HCT116 (cell line): ENCODE measurements at regions not wholly inside any gene's neighbourhood (a gene's known extent, or its start where the extent isn't known, plus 50 kb on each side); places are given as distances from the start of the nearest gene placed in this dataset.

Experiments
- ATAC-seq: fragments of 200-7000 bp; cut with Tn5 transposase; 2 replicates; pipeline ENCODE4 v1.9.1; 2020; ENCODE audit warnings: mild to moderate bottlenecking, moderate library complexity
- BruUV-seq: library from RNA; stranded (reverse); fragments of 400-500 nt; replicated peaks from 2 replicates; lab custom pipeline; 2021; lab: Mats Ljungman, UMichigan
- CTCF ChIA-PET: fragments of 300-600 bp; sonication (Branson Sonifier 250); formaldehyde crosslinking; loops from one replicate; lab custom pipeline; 2021; ENCODE audit warnings: antibody characterized with exemption; lab: Charles Lee
- POLR2A ChIA-PET: fragments of 300-600, 350-600 bp; sonication (Branson Sonifier 250); formaldehyde crosslinking; loops from one replicate; lab custom pipeline; 2021; ENCODE audit warnings: antibody characterized with exemption; lab: Charles Lee
- RAD21 ChIA-PET, 2 experiments: fragments of 300-600 bp; sonication (Branson Sonifier 250); formaldehyde crosslinking; loops; one replicate each; lab custom pipeline; 2023; ENCODE audit warnings: low total read pairs in 2 of 2; ENCODE audit not compliant: uncharacterized antibody in 2 of 2, unreplicated experiment in 2 of 2, low non-redundant PET in 1 of 2; lab: Charles Lee
- DNase-seq: peaks from one replicate; pipeline ENCODE4 v3.0.0-alpha.2; 2010; ENCODE audit warnings: low read depth, low spot score
- H2AFZ ChIP-seq: fragments of 200-600 bp; shearing (Covaris generic), sonication (generic); 2 replicates; pipeline ENCODE4 v1.6.1; 2017; ENCODE audit warnings: low read depth, mixed run types, mixed read lengths, antibody characterized with exemption, low read length; ENCODE audit not compliant: poor library complexity, severe bottlenecking
- H3K27ac ChIP-seq: 2 replicates; pipeline ENCODE4 v1.5.1; 2012; ENCODE audit warnings: low read depth, low read length
- H3K27me3 ChIP-seq: fragments of 200-600 bp; sonication (generic); 2 replicates; pipeline ENCODE4 v1.6.1; 2016; ENCODE audit warnings: mixed run types, low read length, mixed read lengths; ENCODE audit not compliant: insufficient read depth
- H3K36me3 ChIP-seq, 2 experiments: fragments of 200-500 bp in 1 of 2; fragments of 200-600 bp in 1 of 2; sonication (Bioruptor generic) in 1 of 2; sonication (generic) in 1 of 2; 2 replicates each; pipeline versions ENCODE4 v1.5.1 to v1.6.1; 2014 to 2016; ENCODE audit warnings: low read length in 2 of 2, inconsistent platforms in 1 of 2, mixed read lengths in 1 of 2, mixed run types in 1 of 2; ENCODE audit not compliant: insufficient read depth in 2 of 2, control insufficient read depth in 1 of 2
- H3K4me1 ChIP-seq, 2 experiments: fragments of 200-600 bp in 1 of 2; sonication (generic) in 1 of 2; 2 replicates each; pipeline versions ENCODE4 v1.5.1 to v1.6.1; 2012 to 2017; ENCODE audit warnings: low read length in 2 of 2, inconsistent platforms in 1 of 2, mild to moderate bottlenecking in 1 of 2, mixed read lengths in 1 of 2, mixed run types in 1 of 2, moderate library complexity in 1 of 2; ENCODE audit not compliant: insufficient read depth in 2 of 2, control insufficient read depth in 1 of 2
- H3K4me2 ChIP-seq: fragments of 200-600 bp; sonication (generic); 2 replicates; pipeline ENCODE4 v1.6.1; 2017; ENCODE audit warnings: mixed run types, low read length, mixed read lengths
- H3K4me3 ChIP-seq, 2 experiments: fragments of 200-600 bp in 1 of 2; sonication (generic) in 1 of 2; replicated peaks in 1 of 2; 2 replicates each; pipeline ENCODE4 v1.5.1; 2011 to 2016; ENCODE audit warnings: low read length in 2 of 2, control low read depth in 1 of 2, low read depth in 1 of 2, mild to moderate bottlenecking in 1 of 2, mixed read lengths in 1 of 2, mixed run types in 1 of 2
- H3K79me2 ChIP-seq: fragments of 200-600 bp; sonication (generic); 2 replicates; pipeline ENCODE4 v1.6.1; 2017; ENCODE audit warnings: mild to moderate bottlenecking, mixed run types, low read length, moderate library complexity, mixed read lengths; ENCODE audit not compliant: insufficient read depth
- H3K9ac ChIP-seq: fragments of 200-600 bp; sonication (generic); 2 replicates; pipeline ENCODE4 v1.6.1; 2016; ENCODE audit warnings: low read length, mixed read lengths
- H3K9me2 ChIP-seq: fragments of 200-600 bp; sonication (generic), shearing (Covaris generic); 2 replicates; pipeline ENCODE4 v1.6.1; 2017; ENCODE audit warnings: mixed run types, mild to moderate bottlenecking, moderate library complexity; ENCODE audit not compliant: insufficient read depth
- H3K9me3 ChIP-seq, 2 experiments: fragments of 200-500 bp in 1 of 2; fragments of 200-600 bp in 1 of 2; sonication (Bioruptor generic) in 1 of 2; sonication (generic) in 1 of 2; 2 replicates each; pipeline ENCODE4 v1.6.1; 2014 to 2017; ENCODE audit warnings: low read length in 2 of 2, mixed read lengths in 2 of 2, inconsistent platforms in 1 of 2, low read depth in 1 of 2, mild to moderate bottlenecking in 1 of 2, mixed run types in 1 of 2, moderate library complexity in 1 of 2; ENCODE audit not compliant: control insufficient read depth in 1 of 2, insufficient read depth in 1 of 2
- H4K20me1 ChIP-seq: fragments of 200-600 bp; sonication (generic), shearing (Covaris generic); 2 replicates; pipeline ENCODE4 v1.6.1; 2017; ENCODE audit warnings: mixed run types, mild to moderate bottlenecking, moderate library complexity; ENCODE audit not compliant: insufficient read depth
- CBX3 ChIP-seq: IDR thresholded peaks from 2 replicates; pipeline ENCODE4 v1.6.1; 2012; ENCODE audit warnings: low read depth
- ELF1 ChIP-seq: IDR thresholded peaks from 2 replicates; pipeline ENCODE4 v1.6.1; 2012; ENCODE audit warnings: low read depth, borderline replicate concordance
- EZH2 ChIP-seq: fragments of 200-600 bp; sonication (generic); IDR thresholded peaks from 2 replicates; pipeline ENCODE4 v1.6.1; 2017; ENCODE audit warnings: antibody characterized with exemption, mixed run types
- EZH2phosphoT487 ChIP-seq: fragments of 200-600 bp; IDR thresholded peaks from 2 replicates; pipeline ENCODE4 v1.6.1; 2018; ENCODE audit warnings: antibody characterized with exemption, borderline replicate concordance
- FOSL1 ChIP-seq: IDR thresholded peaks from 2 replicates; pipeline ENCODE4 v1.6.1; 2012; ENCODE audit warnings: low read depth
- JUND ChIP-seq: IDR thresholded peaks from 2 replicates; pipeline ENCODE4 v1.6.1; 2012
- POLR2A ChIP-seq: IDR thresholded peaks from 2 replicates; pipeline ENCODE4 v1.7.0; 2011; ENCODE audit warnings: borderline replicate concordance; ENCODE audit not compliant: insufficient read depth, insufficient read length; ENCODE audit errors: extremely low read depth
- POLR2AphosphoS5 ChIP-seq: IDR thresholded peaks from 2 replicates; pipeline ENCODE4 v1.6.1; 2011; ENCODE audit warnings: mild to moderate bottlenecking, low read depth, low read length, moderate library complexity
- SIN3A ChIP-seq: IDR thresholded peaks from 2 replicates; pipeline ENCODE4 v1.6.1; 2012; ENCODE audit warnings: low read depth
- SP1 ChIP-seq: IDR thresholded peaks from 2 replicates; pipeline ENCODE4 v1.6.1; 2012; ENCODE audit warnings: low read depth
- SRF ChIP-seq: IDR thresholded peaks from 2 replicates; pipeline ENCODE4 v1.6.1; 2012; ENCODE audit warnings: low read depth
- TCF7L2 ChIP-seq: IDR thresholded peaks from 2 replicates; pipeline ENCODE4 v1.7.0; 2011; ENCODE audit warnings: borderline replicate concordance, inconsistent platforms; ENCODE audit not compliant: insufficient read depth, insufficient read length; ENCODE audit errors: extremely low read depth
- YY1 ChIP-seq: IDR thresholded peaks from 2 replicates; pipeline ENCODE4 v1.6.1; 2011; ENCODE audit warnings: low read length, low read depth, moderate library complexity, mild to moderate bottlenecking; ENCODE audit not compliant: insufficient replicate concordance; ENCODE audit errors: extremely low read depth
- ZFX ChIP-seq: fragments of 450-650 bp; IDR thresholded peaks from 2 replicates; pipeline ENCODE4 v1.6.1; 2017
- intact Hi-C: fragments of 100-400 bp; cut with micrococcal nuclease; formaldehyde crosslinking; loops from 2 replicates; pipeline ENCODE4 v1.10.0; 2022
- TF ChIP-seq, protein P1 (sequence below): IDR thresholded peaks from 2 replicates; pipeline ENCODE4 v1.6.1; 2012
- TF ChIP-seq, protein P2 (sequence below): IDR thresholded peaks from 2 replicates; pipeline ENCODE4 v1.6.1; 2012
- TF ChIP-seq, protein P3 (sequence below), 3 experiments: fragments of 200-600 bp in 1 of 3; sonication (generic) in 1 of 3; IDR thresholded peaks in 2 of 3; conservative IDR thresholded peaks in 1 of 3; 2 replicates each; pipeline ENCODE4 v1.5.1; 2012 to 2017; ENCODE audit warnings: low read depth in 2 of 3, low read length in 2 of 3, antibody characterized with exemption in 1 of 3, borderline replicate concordance in 1 of 3, control low read depth in 1 of 3, mild to moderate bottlenecking in 1 of 3, mixed read lengths in 1 of 3, mixed run types in 1 of 3, moderate library complexity in 1 of 3; ENCODE audit not compliant: insufficient read depth in 1 of 3
- TF ChIP-seq, protein P4 (sequence below): IDR thresholded peaks from 2 replicates; pipeline ENCODE4 v1.6.1; 2011; ENCODE audit warnings: mild to moderate bottlenecking, low read length, moderate library complexity; ENCODE audit not compliant: insufficient replicate concordance; ENCODE audit errors: extremely low read depth

DNA sequence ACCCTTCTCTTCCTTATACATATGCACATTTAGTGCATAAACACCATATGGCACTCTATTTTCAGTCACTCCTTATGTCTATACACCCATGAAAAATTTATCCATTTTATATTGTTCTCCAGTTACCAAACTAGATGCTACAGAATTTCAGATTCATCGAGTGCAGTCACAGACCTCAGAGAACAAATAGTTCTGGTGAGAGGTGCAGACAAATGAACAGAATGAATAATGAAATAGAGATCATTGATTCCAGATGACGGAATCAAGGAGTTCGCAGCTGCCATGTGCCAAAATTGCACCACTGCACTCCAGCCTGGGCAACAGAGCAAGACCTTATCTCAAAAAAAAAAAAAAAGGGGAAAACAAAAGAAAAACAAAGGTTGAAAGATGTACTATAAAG lies 214.8 kb upstream of the CEP162 start:
- H3K4me3 ChIP-seq, result no peak overlapping the region
- H3K79me2 ChIP-seq, result no peaks in the 10 kb centered on the region
- ChIA-PET CTCF (no interaction called here), POLR2A (no interaction called here)
- H3K9ac ChIP-seq, result no peak overlapping the region
- no TSS peak for BruUV-seq
- no peak overlapping the region for H3K4me2 ChIP-seq
- TF ChIP-seq ELF1, result no peak
- TF ChIP-seq ZFX, result no peak
- TF ChIP-seq, protein P1, sequence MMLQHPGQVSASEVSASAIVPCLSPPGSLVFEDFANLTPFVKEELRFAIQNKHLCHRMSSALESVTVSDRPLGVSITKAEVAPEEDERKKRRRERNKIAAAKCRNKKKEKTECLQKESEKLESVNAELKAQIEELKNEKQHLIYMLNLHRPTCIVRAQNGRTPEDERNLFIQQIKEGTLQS, result no peak
- TF ChIP-seq EZH2, result no peak
- no peak for TF ChIP-seq SP1
- TF ChIP-seq, protein P2, sequence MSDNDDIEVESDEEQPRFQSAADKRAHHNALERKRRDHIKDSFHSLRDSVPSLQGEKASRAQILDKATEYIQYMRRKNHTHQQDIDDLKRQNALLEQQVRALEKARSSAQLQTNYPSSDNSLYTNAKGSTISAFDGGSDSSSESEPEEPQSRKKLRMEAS, result no peak
- TF ChIP-seq, protein P3, sequence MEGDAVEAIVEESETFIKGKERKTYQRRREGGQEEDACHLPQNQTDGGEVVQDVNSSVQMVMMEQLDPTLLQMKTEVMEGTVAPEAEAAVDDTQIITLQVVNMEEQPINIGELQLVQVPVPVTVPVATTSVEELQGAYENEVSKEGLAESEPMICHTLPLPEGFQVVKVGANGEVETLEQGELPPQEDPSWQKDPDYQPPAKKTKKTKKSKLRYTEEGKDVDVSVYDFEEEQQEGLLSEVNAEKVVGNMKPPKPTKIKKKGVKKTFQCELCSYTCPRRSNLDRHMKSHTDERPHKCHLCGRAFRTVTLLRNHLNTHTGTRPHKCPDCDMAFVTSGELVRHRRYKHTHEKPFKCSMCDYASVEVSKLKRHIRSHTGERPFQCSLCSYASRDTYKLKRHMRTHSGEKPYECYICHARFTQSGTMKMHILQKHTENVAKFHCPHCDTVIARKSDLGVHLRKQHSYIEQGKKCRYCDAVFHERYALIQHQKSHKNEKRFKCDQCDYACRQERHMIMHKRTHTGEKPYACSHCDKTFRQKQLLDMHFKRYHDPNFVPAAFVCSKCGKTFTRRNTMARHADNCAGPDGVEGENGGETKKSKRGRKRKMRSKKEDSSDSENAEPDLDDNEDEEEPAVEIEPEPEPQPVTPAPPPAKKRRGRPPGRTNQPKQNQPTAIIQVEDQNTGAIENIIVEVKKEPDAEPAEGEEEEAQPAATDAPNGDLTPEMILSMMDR (IDR thresholded peaks at IDR 0.05 in 2 of 3, conservative IDR thresholded peaks at IDR 0.05 in 1 of 3; ENCODE audit: borderline replicate concordance in 1 of 3, insufficient read depth in 1 of 3, low read depth in 2 of 3, low read length in 2 of 3), result no peak
- TF ChIP-seq, all 23 proteins: peak for 0
- Histone ChIP-seq H3K27me3 (no peaks in the 10 kb centered on the region), H3K4me1 (no peaks in the 10 kb centered on the region), H2AFZ (no peak overlapping the region), H4K20me1 (no peaks in the 10 kb centered on the region), H3K36me3 (no peaks in the 10 kb centered on the region), H3K9me2 (no peaks in the 10 kb centered on the region), H3K9me3 (no peaks in the 10 kb centered on the region), H3K27ac (no peak overlapping the region)
- intact Hi-C loops, result no loop called here
- ATAC-seq, result no peak
- no peak for DNase-seq
- RAD21 ChIA-PET, result no interaction called here

DNA sequence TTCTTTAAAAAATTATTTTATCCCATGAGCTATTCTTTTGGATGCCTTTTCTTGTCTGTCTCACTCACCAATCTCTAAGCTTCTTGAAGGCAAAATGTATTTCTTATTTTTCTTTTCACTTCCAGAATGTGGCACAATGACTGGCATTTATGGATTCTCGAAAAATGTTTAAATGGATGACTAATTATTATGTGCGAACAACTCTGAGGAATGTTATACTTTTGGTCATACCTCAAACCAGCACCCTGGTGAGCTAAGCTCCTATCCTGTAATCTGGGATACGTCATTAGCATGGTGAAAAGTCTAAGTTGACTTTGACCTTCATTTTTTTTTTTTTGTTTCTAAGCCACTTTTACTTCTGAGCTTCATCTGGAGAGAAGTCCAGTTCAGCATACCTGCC lies 214.0 kb upstream of the CEP162 start:
- Histone ChIP-seq H3K4me1 (no peaks in the 10 kb centered on the region), H2AFZ (no peak overlapping the region), H3K36me3 (no peaks in the 10 kb centered on the region), H3K4me3 (no peak overlapping the region), H3K9ac (no peak overlapping the region), H3K9me3 (no peaks in the 10 kb centered on the region), H3K4me2 (no peak overlapping the region), H3K79me2 (no peaks in the 10 kb centered on the region), H3K9me2 (no peaks in the 10 kb centered on the region), H4K20me1 (no peaks in the 10 kb centered on the region), H3K27ac (no peak overlapping the region), H3K27me3 (no peaks in the 10 kb centered on the region)
- ChIA-PET POLR2A (no interaction called here), RAD21 (no interaction called here), CTCF (no interaction called here)
- ATAC-seq (no peak), DNase-seq (no peak)
- no TSS peak for BruUV-seq
- intact Hi-C loops, result no loop called here
- TF ChIP-seq POLR2A (no peak), ELF1 (no peak), TCF7L2 (no peak), EZH2phosphoT487 (no peak), SRF (no peak), CBX3 (no peak), ZFX (no peak), YY1 (no peak), POLR2AphosphoS5 (no peak), FOSL1 (no peak), JUND (no peak), SIN3A (no peak)
- TF ChIP-seq, protein P4, sequence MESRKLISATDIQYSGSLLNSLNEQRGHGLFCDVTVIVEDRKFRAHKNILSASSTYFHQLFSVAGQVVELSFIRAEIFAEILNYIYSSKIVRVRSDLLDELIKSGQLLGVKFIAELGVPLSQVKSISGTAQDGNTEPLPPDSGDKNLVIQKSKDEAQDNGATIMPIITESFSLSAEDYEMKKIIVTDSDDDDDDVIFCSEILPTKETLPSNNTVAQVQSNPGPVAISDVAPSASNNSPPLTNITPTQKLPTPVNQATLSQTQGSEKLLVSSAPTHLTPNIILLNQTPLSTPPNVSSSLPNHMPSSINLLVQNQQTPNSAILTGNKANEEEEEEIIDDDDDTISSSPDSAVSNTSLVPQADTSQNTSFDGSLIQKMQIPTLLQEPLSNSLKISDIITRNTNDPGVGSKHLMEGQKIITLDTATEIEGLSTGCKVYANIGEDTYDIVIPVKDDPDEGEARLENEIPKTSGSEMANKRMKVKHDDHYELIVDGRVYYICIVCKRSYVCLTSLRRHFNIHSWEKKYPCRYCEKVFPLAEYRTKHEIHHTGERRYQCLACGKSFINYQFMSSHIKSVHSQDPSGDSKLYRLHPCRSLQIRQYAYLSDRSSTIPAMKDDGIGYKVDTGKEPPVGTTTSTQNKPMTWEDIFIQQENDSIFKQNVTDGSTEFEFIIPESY, result no peak
- TF ChIP-seq, protein P1, result no peak
